Tibial nerve (tissue), 3 donors: ENCODE measurements at regions not wholly inside any gene's neighbourhood (a gene's known extent, or its start where the extent isn't known, plus 50 kb on each side); places are given as distances from the start of the nearest gene placed in this dataset.

ENCODE experiments used
- CTCF ChIP-seq, 5 experiments: fragments of 200-600 bp in 3 of 5; fragments of 450-650 bp in 2 of 5; sonication (generic) in 3 of 5; IDR thresholded peaks; one replicate each; pipeline ENCODE4 v1.5.1; 2016 to 2019; ENCODE audit warnings: antibody characterized with exemption in 5 of 5, mild to moderate bottlenecking in 3 of 5, moderate library complexity in 2 of 5
- POLR2A ChIP-seq, 2 donors: fragments of 450-650 bp; IDR thresholded peaks; one replicate each; pipeline ENCODE4 v1.6.1; 2017; ENCODE audit warnings: antibody characterized with exemption in 2 of 2, mild to moderate bottlenecking in 2 of 2, moderate library complexity in 2 of 2

GRCh38 chr18:43392168-43392567, 114.9 kb upstream of the SYT4 start:
- TF ChIP-seq POLR2A (IDR thresholded peaks at IDR 0.05): no peak
- TF ChIP-seq CTCF (IDR thresholded peaks at IDR 0.05): no peak
